ENCODE measurements at regions not wholly inside any gene's neighbourhood (a gene's known extent, or its start where the extent isn't known, plus 50 kb on each side); places are given as distances from the start of the nearest gene placed in this dataset.

DNA sequence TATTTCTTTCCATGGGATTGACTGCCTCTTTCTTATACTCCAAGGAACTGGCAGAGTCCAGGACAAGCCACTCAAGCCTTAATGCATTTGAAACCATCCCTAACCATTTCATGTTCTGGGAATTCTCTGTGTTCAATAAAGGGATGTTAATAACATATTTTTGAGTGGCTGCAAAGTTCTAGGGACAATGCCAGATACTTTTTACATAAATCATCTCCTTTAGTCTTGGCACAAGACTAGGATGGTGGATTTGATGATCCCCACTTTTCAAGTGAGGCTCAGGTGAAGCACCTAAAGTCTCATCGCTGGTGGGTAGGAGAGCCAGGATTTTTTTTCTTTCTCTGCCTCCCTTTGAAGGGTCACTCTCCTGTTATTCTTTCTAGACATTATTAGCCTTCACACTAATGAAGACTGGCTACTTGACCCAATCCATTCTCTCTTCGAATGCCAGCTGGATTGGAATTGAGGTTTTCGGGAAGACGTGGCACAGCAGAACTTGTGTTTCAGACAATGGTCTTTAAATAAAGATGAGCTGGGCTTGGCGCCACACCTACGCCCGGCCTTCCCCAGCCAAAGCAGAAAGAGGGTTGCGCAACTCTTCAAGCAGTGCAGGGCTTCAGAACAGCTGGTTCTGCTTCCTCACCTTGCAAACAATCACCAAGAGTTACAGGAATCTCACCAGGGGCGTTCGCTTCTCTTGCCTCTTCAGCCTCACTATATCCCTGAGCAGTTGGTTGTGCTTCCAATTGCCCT, 73.8 kb upstream of the BMPER start:
- TF ChIP-seq, protein P1, sequence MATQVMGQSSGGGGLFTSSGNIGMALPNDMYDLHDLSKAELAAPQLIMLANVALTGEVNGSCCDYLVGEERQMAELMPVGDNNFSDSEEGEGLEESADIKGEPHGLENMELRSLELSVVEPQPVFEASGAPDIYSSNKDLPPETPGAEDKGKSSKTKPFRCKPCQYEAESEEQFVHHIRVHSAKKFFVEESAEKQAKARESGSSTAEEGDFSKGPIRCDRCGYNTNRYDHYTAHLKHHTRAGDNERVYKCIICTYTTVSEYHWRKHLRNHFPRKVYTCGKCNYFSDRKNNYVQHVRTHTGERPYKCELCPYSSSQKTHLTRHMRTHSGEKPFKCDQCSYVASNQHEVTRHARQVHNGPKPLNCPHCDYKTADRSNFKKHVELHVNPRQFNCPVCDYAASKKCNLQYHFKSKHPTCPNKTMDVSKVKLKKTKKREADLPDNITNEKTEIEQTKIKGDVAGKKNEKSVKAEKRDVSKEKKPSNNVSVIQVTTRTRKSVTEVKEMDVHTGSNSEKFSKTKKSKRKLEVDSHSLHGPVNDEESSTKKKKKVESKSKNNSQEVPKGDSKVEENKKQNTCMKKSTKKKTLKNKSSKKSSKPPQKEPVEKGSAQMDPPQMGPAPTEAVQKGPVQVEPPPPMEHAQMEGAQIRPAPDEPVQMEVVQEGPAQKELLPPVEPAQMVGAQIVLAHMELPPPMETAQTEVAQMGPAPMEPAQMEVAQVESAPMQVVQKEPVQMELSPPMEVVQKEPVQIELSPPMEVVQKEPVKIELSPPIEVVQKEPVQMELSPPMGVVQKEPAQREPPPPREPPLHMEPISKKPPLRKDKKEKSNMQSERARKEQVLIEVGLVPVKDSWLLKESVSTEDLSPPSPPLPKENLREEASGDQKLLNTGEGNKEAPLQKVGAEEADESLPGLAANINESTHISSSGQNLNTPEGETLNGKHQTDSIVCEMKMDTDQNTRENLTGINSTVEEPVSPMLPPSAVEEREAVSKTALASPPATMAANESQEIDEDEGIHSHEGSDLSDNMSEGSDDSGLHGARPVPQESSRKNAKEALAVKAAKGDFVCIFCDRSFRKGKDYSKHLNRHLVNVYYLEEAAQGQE (IDR thresholded peaks at IDR 0.05; ENCODE audit: insufficient read depth in 1 of 2, low read depth in 2 of 2, low read length in 1 of 2): no peak
- TF ChIP-seq, protein P2, sequence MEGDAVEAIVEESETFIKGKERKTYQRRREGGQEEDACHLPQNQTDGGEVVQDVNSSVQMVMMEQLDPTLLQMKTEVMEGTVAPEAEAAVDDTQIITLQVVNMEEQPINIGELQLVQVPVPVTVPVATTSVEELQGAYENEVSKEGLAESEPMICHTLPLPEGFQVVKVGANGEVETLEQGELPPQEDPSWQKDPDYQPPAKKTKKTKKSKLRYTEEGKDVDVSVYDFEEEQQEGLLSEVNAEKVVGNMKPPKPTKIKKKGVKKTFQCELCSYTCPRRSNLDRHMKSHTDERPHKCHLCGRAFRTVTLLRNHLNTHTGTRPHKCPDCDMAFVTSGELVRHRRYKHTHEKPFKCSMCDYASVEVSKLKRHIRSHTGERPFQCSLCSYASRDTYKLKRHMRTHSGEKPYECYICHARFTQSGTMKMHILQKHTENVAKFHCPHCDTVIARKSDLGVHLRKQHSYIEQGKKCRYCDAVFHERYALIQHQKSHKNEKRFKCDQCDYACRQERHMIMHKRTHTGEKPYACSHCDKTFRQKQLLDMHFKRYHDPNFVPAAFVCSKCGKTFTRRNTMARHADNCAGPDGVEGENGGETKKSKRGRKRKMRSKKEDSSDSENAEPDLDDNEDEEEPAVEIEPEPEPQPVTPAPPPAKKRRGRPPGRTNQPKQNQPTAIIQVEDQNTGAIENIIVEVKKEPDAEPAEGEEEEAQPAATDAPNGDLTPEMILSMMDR (IDR thresholded peaks at IDR 0.05): no peak
- TF ChIP-seq POLR2AphosphoS5 (IDR thresholded peaks at IDR 0.05; ENCODE audit: low read depth, low read length): no peak
- TF ChIP-seq TCF7L2 (IDR thresholded peaks at IDR 0.05; ENCODE audit: low read depth, low read length): no peak
